Kidney tubule cell (primary cell): ENCODE measurements at regions not wholly inside any gene's neighbourhood (a gene's known extent, or its start where the extent isn't known, plus 50 kb on each side); places are given as distances from the start of the nearest gene placed in this dataset.
"Not testable (repeated sequence)": the region's sequence is repeated elsewhere in the genome, so short reads cannot be mapped to it uniquely, and the experiment has no call there.

Source experiments
- DNase-seq: peaks from one replicate; pipeline ENCODE4 v3.0.0-alpha.2; 2018; ENCODE audit warnings: low spot score

DNA sequence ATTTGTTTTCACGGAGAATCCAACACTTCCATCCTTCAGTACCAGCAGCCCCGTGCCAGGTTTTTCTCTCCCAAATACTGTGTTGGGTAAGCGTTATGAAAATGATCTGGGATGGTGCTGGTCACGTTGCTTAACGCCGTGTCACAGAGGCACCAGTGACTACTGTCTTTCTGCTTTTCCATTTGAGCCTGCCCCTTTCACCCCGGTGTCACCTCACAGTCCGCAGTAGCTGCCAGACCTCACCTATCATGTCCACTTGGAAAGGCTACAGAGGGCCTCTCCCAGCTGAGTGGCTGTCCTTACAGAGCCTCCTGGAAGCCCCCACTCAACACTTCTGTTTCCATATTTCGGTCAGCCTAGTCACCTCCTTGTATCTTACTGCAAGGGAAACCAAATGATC lies 176.5 kb upstream of the ARID1B start:
- DNase-seq = no peak

DNA sequence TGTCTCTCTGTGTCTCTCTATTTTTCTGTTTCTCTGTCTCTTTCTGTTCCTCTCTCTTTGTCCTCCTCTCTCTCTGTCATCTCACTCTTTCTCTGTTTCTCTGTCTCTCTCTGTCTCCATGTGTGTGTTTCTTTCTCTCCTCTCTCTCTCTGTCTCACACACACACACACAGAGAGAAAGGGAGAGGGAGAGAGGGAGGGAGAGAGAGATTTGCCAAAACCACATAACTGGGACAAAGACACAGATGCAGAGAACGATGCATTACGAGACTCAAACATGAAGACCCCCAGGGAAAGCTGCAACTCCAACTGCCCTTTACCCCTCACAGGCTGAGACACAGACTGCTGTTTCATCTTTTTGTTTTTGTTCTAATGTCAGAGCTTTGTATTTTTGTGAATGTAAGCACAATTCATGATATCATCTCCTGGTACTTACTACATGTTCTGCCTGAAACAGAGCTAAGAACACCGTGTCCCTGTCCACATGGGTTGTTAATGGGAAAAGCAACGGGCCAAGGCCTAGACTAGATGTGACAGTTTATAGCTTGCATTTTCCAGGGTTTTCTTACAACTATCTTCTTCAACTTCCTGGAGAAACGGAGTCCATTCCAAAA lies 177.1 kb upstream of the ARID1B start:
- no peak for DNase-seq

- no peak for DNase-seq
These were observed 177.8 kb upstream of the ARID1B start for GRCh38 chr6:156599366-156599765.

DNA sequence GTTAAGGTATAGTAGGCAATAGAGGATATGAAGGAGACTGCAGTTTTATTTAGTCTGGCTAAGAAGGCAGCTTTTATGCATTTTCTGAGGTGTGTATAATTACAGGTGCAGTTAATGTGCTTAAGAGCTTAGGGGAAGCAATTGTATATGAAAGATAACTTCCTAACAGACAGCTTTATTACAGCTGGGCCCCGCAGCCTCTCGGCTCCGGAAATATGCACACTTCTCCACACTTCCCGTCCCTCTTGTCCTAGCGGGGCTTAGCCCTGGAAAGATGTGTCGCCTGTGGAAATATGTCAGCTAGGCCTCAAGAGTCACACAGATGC lies 178.4 kb upstream of the ARID1B start:
- no peak for DNase-seq

DNA sequence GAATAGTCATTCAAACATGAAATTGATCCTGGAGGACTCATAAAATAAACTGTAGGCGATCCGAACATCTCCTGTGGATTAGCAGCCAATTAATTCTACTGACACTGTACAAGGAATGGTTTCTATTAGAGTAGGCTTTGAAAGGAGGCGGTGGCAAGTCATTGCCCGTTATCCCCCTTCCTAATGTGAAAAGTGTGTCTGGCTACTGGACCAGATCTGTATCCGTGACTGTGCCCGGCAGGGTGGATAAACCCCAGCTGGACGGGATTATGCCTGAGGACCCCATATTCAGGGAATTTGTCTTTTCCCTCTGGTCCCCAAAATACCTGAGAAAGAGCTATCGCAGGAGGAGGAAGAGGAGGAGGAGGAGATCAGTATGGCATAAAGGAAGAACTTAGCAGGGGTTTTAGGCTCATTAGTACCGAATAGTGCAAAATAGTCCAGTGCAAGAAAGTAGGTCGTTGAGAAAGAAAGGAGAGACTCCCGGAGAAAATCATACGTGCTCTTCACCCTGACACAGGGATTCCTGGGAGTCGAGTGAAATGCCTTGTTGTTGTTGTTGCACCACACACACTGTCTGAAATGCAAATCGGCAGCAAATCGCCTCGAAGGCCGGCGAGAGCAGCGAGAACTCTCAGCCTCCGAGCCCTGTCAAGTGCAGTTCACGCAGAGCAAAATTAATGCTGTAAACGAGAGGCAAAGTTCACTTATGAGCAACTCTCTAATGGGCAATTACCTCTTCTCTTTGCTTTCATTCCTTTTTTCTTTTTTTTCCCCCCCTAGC lies 178.9 kb upstream of the ARID1B start:
- no peak for DNase-seq

- DNase-seq = no peak
These were observed 180.1 kb upstream of the ARID1B start for GRCh38 chr6:156597095-156597494.

GRCh38 chr6:156595476-156595875 lies 181.7 kb upstream of the ARID1B start:
- no peak for DNase-seq

DNA sequence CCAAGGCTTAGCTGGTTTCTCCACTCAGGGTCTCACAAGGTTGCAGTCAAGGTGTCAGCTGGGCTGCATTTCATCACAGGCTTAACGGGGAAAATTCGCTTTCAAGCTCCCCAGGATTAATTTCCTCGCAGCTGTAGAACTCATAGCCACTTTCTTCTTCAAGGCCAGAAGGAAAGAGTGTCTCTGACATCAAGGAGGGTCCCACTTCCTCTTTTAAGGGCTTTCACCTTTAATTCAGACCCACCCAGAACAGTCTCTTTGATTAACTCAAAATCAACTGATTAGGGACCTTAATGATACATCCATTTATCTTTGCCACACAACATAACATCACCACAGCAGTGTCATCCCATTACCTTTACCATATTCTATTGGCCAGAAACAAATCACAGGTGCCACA lies 183.3 kb upstream of the ARID1B start:
- no peak for DNase-seq

GRCh38 chr6:156593127-156593526 lies 184.1 kb upstream of the ARID1B start:
- DNase-seq = no peak

GRCh38 chr6:156590482-156590881 lies 186.7 kb upstream of the ARID1B start:
- no peak for DNase-seq

GRCh38 chr6:156589281-156589680 lies 187.9 kb upstream of the ARID1B start:
- DNase-seq = peak; percentile 40

GRCh38 chr6:156587751-156588301 lies 189.4 kb upstream of the ARID1B start:
- DNase-seq = peak; percentile 8

GRCh38 chr6:156587071-156587470 lies 190.1 kb upstream of the ARID1B start:
- no peak for DNase-seq

DNA sequence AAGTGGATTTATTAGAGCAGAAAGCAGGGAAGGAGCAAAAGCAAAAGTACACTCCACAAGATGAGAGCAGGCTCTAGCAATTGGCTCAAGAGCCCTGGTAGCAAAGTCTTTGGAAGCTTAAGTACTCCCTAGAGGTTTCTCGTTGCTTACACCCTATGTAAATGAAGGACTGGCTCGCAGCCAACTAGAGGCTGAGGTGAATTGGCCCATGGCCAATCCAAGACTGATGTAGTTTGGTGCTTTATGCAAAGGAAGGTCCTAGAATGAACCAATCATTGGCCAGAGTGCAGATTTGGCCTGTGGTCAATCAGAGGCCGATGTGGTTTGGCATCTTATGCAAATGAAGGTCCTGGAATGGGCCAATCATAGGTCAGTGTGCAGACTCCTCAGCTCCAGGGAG lies 191.3 kb upstream of the ARID1B start:
- DNase-seq = no peak

GRCh38 chr6:156584121-156584520 lies 193.1 kb upstream of the ARID1B start:
- not testable (repeated sequence) for DNase-seq

GRCh38 chr6:156583083-156583482 lies 194.1 kb upstream of the ARID1B start:
- DNase-seq = no peak

- DNase-seq = no peak
These were observed 194.6 kb upstream of the ARID1B start for GRCh38 chr6:156582509-156582992.

DNA sequence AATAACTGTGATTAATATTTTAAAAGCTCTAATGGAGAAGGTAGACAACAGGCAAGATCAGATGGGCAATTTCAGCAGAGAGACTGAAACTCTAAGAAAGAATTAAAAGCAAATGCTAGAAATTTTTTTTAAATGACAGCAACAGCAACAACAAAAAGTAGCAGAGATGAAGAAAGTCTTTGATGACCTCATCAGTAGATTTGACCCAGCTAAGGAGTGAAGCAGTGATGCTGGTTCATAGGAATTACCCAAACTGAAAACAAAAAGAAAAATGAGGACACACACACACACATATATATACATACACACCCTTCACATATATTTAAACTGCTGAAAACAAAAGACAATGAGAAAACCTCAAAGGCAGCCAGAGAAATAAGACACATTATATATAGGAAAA lies 197.6 kb upstream of the ARID1B start:
- no peak for DNase-seq

- no peak for DNase-seq
These were observed 199.4 kb upstream of the ARID1B start for GRCh38 chr6:156577749-156578148.

DNA sequence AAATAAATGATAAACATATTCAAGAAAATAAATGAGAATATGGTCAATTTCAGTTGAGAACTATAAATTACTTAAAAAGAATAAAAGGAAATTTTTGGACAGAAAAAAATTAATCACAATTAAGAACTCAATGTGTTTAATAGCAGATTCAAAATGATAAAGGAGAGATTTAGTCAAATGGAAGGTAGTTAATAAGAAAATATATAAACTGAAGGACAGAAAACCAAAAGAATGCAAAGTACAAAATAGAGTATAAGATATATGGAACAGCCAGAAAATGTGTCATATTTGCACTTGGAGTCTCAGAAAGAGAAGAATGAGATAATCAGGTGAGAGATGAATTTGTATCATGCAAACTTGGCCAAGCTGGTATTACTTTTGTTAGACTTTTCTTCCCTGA lies 201.8 kb upstream of the ARID1B start:
- DNase-seq = no peak

GRCh38 chr6:156564807-156565149 lies 212.4 kb upstream of the ARID1B start:
- DNase-seq = no peak

- DNase-seq = peak; percentile 65
These were observed 212.9 kb upstream of the ARID1B start for GRCh38 chr6:156564127-156564806.

GRCh38 chr6:156563714-156564113 lies 213.5 kb upstream of the ARID1B start:
- no peak for DNase-seq
